Liver (tissue), 8 donors: ENCODE measurements at regions not wholly inside any gene's neighbourhood (a gene's known extent, or its start where the extent isn't known, plus 50 kb on each side); places are given as distances from the start of the nearest gene placed in this dataset.

Experiments used
- DNase-seq: peaks from one replicate; pipeline ENCODE4 v3.0.0-alpha.2; 2017; ENCODE audit warnings: low spot score
- H3K27ac ChIP-seq, 2 donors: one replicate each; pipeline ENCODE4 v1.7.0; 2013; ENCODE audit warnings: inconsistent platforms in 2 of 2, low read length in 2 of 2, control low read depth in 1 of 2, low read depth in 1 of 2, mild to moderate bottlenecking in 1 of 2
- H3K27me3 ChIP-seq, 4 donors: one replicate each; pipeline versions ENCODE4 v1.6.1 to v1.7.0; 2013; ENCODE audit warnings: low read length in 3 of 4, inconsistent platforms in 1 of 4, mild to moderate bottlenecking in 1 of 4, moderate library complexity in 1 of 4; ENCODE audit not compliant: control insufficient read depth in 4 of 4, insufficient read depth in 4 of 4
- H3K36me3 ChIP-seq, 4 donors: one replicate each; pipeline versions ENCODE4 v1.6.1 to v1.7.0; 2013; ENCODE audit warnings: low read length in 3 of 4, mild to moderate bottlenecking in 3 of 4, low read depth in 1 of 4, moderate library complexity in 1 of 4; ENCODE audit not compliant: control insufficient read depth in 4 of 4, insufficient read depth in 3 of 4
- H3K4me1 ChIP-seq, 4 donors: one replicate each; pipeline versions ENCODE4 v1.6.1 to v1.7.0; 2013; ENCODE audit warnings: low read length in 3 of 4, mild to moderate bottlenecking in 3 of 4, moderate library complexity in 1 of 4; ENCODE audit not compliant: control insufficient read depth in 4 of 4, insufficient read depth in 4 of 4
- H3K4me3 ChIP-seq, 3 donors: one replicate each; pipeline versions ENCODE4 v1.6.1 to v1.7.0; 2013; ENCODE audit warnings: low read length in 3 of 3, control low read depth in 1 of 3, low read depth in 1 of 3, mild to moderate bottlenecking in 1 of 3
- H3K9ac ChIP-seq, 2 donors: one replicate each; pipeline ENCODE4 v1.7.0; 2013; ENCODE audit warnings: low read length in 2 of 2, mild to moderate bottlenecking in 2 of 2, moderate library complexity in 2 of 2, control low read depth in 1 of 2, low read depth in 1 of 2
- H3K9me3 ChIP-seq, 4 donors: one replicate each; pipeline versions ENCODE4 v1.6.1 to v1.7.0; 2013; ENCODE audit warnings: low read length in 3 of 4; ENCODE audit not compliant: control insufficient read depth in 4 of 4
- ATF3 ChIP-seq: IDR thresholded peaks from 2 replicates; pipeline ENCODE4 v1.6.1; 2016; ENCODE audit warnings: antibody characterized with exemption
- CTCF ChIP-seq: fragments of 150-350 bp; IDR thresholded peaks from 2 replicates; pipeline ENCODE4 v1.5.1; 2017; ENCODE audit warnings: improper control_type of control experiment, low read depth, low read length; ENCODE audit not compliant: missing input control
- EGR1 ChIP-seq, 2 donors: IDR thresholded peaks; 2 replicates each; pipeline ENCODE4 v1.6.1; 2016 to 2018; ENCODE audit warnings: antibody characterized with exemption in 2 of 2, low read depth in 2 of 2
- FOXA1 ChIP-seq: IDR thresholded peaks from 2 replicates; pipeline ENCODE4 v1.6.1; 2016; ENCODE audit warnings: antibody characterized with exemption
- FOXA2 ChIP-seq: IDR thresholded peaks from 2 replicates; pipeline ENCODE4 v1.6.1; 2016; ENCODE audit warnings: antibody characterized with exemption
- GABPA ChIP-seq, 2 donors: IDR thresholded peaks in 1 of 2; conservative IDR thresholded peaks in 1 of 2; 2 replicates each; pipeline ENCODE4 v1.6.1; 2016; ENCODE audit warnings: antibody characterized with exemption in 2 of 2, mild to moderate bottlenecking in 1 of 2, moderate library complexity in 1 of 2
- HNF4A ChIP-seq, 2 donors: conservative IDR thresholded peaks; 2 replicates each; pipeline ENCODE4 v1.6.1; 2016; ENCODE audit warnings: antibody characterized with exemption in 2 of 2, mild to moderate bottlenecking in 2 of 2
- HNF4G ChIP-seq: IDR thresholded peaks from 2 replicates; pipeline ENCODE4 v1.6.1; 2016; ENCODE audit warnings: antibody characterized with exemption
- JUND ChIP-seq, 2 donors: IDR thresholded peaks; 2 replicates each; pipeline ENCODE4 v1.6.1; 2016; ENCODE audit warnings: antibody characterized with exemption in 2 of 2
- MAX ChIP-seq: IDR thresholded peaks from 2 replicates; pipeline ENCODE4 v1.6.1; 2016; ENCODE audit warnings: antibody characterized with exemption
- NR2F2 ChIP-seq: IDR thresholded peaks from 2 replicates; pipeline ENCODE4 v1.6.1; 2016; ENCODE audit warnings: antibody characterized with exemption
- RAD21 ChIP-seq, 2 donors: IDR thresholded peaks; 2 replicates each; pipeline ENCODE4 v1.6.1; 2016; ENCODE audit warnings: antibody characterized with exemption in 2 of 2, mild to moderate bottlenecking in 2 of 2
- REST ChIP-seq: IDR thresholded peaks from 2 replicates; pipeline ENCODE4 v1.6.1; 2016; ENCODE audit warnings: antibody characterized with exemption, mild to moderate bottlenecking
- RXRA ChIP-seq, 2 donors: IDR thresholded peaks; 2 replicates each; pipeline ENCODE4 v1.6.1; 2017 to 2018; ENCODE audit warnings: antibody characterized with exemption in 2 of 2, mild to moderate bottlenecking in 1 of 2
- SP1 ChIP-seq: IDR thresholded peaks from 2 replicates; pipeline ENCODE4 v1.6.1; 2018; ENCODE audit warnings: antibody characterized with exemption, mild to moderate bottlenecking
- YY1 ChIP-seq: IDR thresholded peaks from 2 replicates; pipeline ENCODE4 v1.6.1; 2016; ENCODE audit warnings: antibody characterized with exemption, mild to moderate bottlenecking
- WGBS: extraction: QIAGEN DNeasy Blood & Tissue Kit; methylation state at CpG from one replicate; pipeline ENCODE4 v1.1.7; 2013; 5-methylcytosine and 5-hydroxymethylcytosine counted together
- TF ChIP-seq, protein P1 (sequence below): IDR thresholded peaks from 2 replicates; pipeline ENCODE4 v1.6.1; 2016; ENCODE audit warnings: antibody characterized with exemption
- donor health status: healthy.
- donor health status: healthy.
- donor health status: healthy.
- donor health status: healthy.
- donor health status: healthy.

DNA sequence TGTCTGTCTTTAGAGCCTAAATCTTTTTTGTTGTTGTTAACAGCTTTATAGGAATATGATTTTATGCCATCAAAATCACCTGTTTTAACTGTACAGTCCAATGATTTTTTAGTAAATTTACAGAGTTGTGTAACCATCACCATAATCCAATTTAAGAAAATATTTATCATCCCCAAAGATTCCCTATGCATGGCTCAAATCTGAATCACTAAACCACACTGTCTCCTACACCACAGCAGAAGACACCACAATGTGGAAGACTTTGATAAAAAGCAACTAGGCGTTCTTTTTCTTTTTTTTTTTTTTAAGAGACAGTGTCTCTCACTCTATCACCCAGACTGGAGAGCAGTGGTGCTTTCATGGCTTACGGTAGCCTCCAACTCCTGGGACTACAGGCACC, 99.6 kb downstream of the TXNL1 start:
- H3K9ac ChIP-seq, result no peak overlapping the region
- TF ChIP-seq REST (no peak), ATF3 (no peak), HNF4G (no peak)
- DNase-seq, result no peak
- H3K4me3 ChIP-seq, result no peak overlapping the region
- peaks cover 0 to 1% (median 0%) of the 10 kb centered on the region in 4 donors for H3K36me3 ChIP-seq
- no peaks in the 10 kb centered on the region for H3K4me1 ChIP-seq
- no peaks in the 10 kb centered on the region for H3K9me3 ChIP-seq
- 52% methylated on average over 2 of the region's 2 CpGs for WGBS
- H3K27me3 ChIP-seq, result no peaks in the 10 kb centered on the region
- no peak overlapping the region for H3K27ac ChIP-seq

- no peak overlapping the region for H3K27ac ChIP-seq
- TF ChIP-seq HNF4A (conservative IDR thresholded peaks at IDR 0.05), result peak; percentile 19 to 38
- TF ChIP-seq RAD21 (IDR thresholded peaks at IDR 0.05), result no peak
- no peak for TF ChIP-seq NR2F2
These were observed 106.1 kb downstream of the TXNL1 start for GRCh38 chr18:56532176-56532840.

DNA sequence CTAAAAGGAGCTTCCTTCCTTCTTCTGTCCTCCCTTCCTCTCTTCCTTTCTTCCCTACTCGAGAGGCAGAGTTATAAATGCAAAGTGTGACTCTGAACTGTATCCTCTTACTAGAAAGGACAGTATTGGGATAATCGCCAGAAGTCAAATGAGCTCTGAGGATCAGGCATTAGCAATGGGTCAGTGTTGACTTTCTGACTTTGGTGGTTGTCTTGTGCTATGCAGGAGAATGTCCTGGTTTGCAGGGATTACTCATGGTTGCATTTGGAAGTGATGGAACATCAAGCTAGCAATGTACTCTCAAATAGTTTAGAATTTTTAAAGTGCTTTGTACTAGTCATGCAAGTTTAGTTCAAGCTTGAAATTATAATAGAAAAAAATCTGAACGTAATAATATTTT, 115.6 kb downstream of the TXNL1 start:
- WGBS, result 76% methylated on average over 3 of the region's 3 CpGs
- no peak overlapping the region for H3K9ac ChIP-seq
- DNase-seq, result no peak
- H3K4me3 ChIP-seq, result no peak overlapping the region
- no peaks in the 10 kb centered on the region for H3K36me3 ChIP-seq
- H3K27me3 ChIP-seq, result no peaks in the 10 kb centered on the region
- no peaks in the 10 kb centered on the region for H3K9me3 ChIP-seq
- H3K27ac ChIP-seq, result no peak overlapping the region
- H3K4me1 ChIP-seq, result no peaks in the 10 kb centered on the region
- no peak for TF ChIP-seq MAX
- TF ChIP-seq FOXA1, result no peak
- TF ChIP-seq FOXA2, result no peak
- no peak for TF ChIP-seq RXRA (IDR thresholded peaks at IDR 0.05)
- no peak for TF ChIP-seq REST
- no peak for TF ChIP-seq GABPA (IDR thresholded peaks at IDR 0.05 in 1 of 2, conservative IDR thresholded peaks at IDR 0.05 in 1 of 2)
- TF ChIP-seq RAD21 (IDR thresholded peaks at IDR 0.05), result no peak
- TF ChIP-seq JUND (IDR thresholded peaks at IDR 0.05), result no peak
- no peak for TF ChIP-seq EGR1 (IDR thresholded peaks at IDR 0.05; ENCODE audit: low read depth in 2 of 2)
- TF ChIP-seq YY1, result no peak
- TF ChIP-seq HNF4G, result no peak
- TF ChIP-seq CTCF, result no peak
- TF ChIP-seq, protein P1, sequence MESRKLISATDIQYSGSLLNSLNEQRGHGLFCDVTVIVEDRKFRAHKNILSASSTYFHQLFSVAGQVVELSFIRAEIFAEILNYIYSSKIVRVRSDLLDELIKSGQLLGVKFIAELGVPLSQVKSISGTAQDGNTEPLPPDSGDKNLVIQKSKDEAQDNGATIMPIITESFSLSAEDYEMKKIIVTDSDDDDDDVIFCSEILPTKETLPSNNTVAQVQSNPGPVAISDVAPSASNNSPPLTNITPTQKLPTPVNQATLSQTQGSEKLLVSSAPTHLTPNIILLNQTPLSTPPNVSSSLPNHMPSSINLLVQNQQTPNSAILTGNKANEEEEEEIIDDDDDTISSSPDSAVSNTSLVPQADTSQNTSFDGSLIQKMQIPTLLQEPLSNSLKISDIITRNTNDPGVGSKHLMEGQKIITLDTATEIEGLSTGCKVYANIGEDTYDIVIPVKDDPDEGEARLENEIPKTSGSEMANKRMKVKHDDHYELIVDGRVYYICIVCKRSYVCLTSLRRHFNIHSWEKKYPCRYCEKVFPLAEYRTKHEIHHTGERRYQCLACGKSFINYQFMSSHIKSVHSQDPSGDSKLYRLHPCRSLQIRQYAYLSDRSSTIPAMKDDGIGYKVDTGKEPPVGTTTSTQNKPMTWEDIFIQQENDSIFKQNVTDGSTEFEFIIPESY, result no peak
- TF ChIP-seq HNF4A (conservative IDR thresholded peaks at IDR 0.05), result no peak
- TF ChIP-seq NR2F2, result no peak
- TF ChIP-seq SP1, result no peak

More at GRCh38 chr18:56532176-56532840, 106.1 kb downstream of the TXNL1 start:
- Histone ChIP-seq H3K27me3 (no peaks in the 10 kb centered on the region), H3K4me3 (no peak overlapping the region), H3K4me1 (no peaks in the 10 kb centered on the region), H3K9ac (no peak overlapping the region), H3K9me3 (no peaks in the 10 kb centered on the region), H3K36me3 (no peaks in the 10 kb centered on the region)
- no peak for DNase-seq
- WGBS, result 17% methylated on average over 3 of the region's 3 CpGs
